ENCODE measurements at regions not wholly inside any gene's neighbourhood (a gene's known extent, or its start where the extent isn't known, plus 50 kb on each side); places are given as distances from the start of the nearest gene placed in this dataset.

DNA sequence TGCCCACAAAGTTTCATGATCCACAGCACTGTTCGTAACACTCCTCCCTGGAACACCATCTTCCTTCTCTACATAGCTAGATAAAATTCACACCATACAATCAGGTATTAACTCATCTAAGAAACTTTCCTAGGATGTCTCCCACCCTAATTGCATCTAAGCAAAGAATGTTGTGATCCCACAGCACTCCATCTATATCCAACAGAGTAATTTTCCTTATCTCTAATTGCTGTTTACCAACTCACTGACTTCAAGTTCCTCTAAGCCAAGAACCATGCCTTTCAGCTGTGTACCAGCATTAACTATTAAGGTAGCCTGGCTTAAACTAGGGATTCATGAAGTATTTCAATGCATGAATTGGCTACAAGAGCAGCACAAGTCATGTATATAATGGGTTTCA is 114.2 kb downstream of the SIPA1L2 start:
- TF ChIP-seq POLR2A (IDR thresholded peaks at IDR 0.05; ENCODE audit: control extremely low read depth in 1 of 2, low read depth in 2 of 2, low read length in 2 of 2) (no peak), EZH2 (IDR thresholded peaks at IDR 0.05; ENCODE audit: low read depth, low read length, severe bottlenecking) (no peak), POLR2AphosphoS5 (IDR thresholded peaks at IDR 0.05; ENCODE audit: low read depth, low read length) (no peak), SRF (IDR thresholded peaks at IDR 0.05; ENCODE audit: low read depth, low read length) (no peak), RAD21 (IDR thresholded peaks at IDR 0.05 in 1 of 2, conservative IDR thresholded peaks at IDR 0.05 in 1 of 2; ENCODE audit: low read depth in 2 of 2, low read length in 2 of 2) (no peak), SIN3A (conservative IDR thresholded peaks at IDR 0.05 in 1 of 2, IDR thresholded peaks at IDR 0.05 in 1 of 2; ENCODE audit: low read depth in 1 of 2, low read length in 2 of 2) (no peak), RBBP5 (IDR thresholded peaks at IDR 0.05; ENCODE audit: borderline replicate concordance, low read depth, low read length) (no peak), EP300 (IDR thresholded peaks at IDR 0.05; ENCODE audit: borderline replicate concordance in 1 of 2, low read depth in 2 of 2, low read length in 2 of 2) (no peak), RFX5 (IDR thresholded peaks at IDR 0.05; ENCODE audit: borderline replicate concordance, low read depth, low read length) (no peak), TCF12 (IDR thresholded peaks at IDR 0.05; ENCODE audit: low read depth, low read length) (no peak), BRCA1 (IDR thresholded peaks at IDR 0.05; ENCODE audit: low read depth, low read length) (no peak), SP1 (IDR thresholded peaks at IDR 0.05; ENCODE audit: low read depth, low read length) (no peak), SUZ12 (IDR thresholded peaks at IDR 0.05; ENCODE audit: low read length) (no peak)
- TF ChIP-seq, protein P1, sequence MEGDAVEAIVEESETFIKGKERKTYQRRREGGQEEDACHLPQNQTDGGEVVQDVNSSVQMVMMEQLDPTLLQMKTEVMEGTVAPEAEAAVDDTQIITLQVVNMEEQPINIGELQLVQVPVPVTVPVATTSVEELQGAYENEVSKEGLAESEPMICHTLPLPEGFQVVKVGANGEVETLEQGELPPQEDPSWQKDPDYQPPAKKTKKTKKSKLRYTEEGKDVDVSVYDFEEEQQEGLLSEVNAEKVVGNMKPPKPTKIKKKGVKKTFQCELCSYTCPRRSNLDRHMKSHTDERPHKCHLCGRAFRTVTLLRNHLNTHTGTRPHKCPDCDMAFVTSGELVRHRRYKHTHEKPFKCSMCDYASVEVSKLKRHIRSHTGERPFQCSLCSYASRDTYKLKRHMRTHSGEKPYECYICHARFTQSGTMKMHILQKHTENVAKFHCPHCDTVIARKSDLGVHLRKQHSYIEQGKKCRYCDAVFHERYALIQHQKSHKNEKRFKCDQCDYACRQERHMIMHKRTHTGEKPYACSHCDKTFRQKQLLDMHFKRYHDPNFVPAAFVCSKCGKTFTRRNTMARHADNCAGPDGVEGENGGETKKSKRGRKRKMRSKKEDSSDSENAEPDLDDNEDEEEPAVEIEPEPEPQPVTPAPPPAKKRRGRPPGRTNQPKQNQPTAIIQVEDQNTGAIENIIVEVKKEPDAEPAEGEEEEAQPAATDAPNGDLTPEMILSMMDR (IDR thresholded peaks at IDR 0.05; ENCODE audit: control extremely low read depth in 1 of 3, insufficient read depth in 1 of 3, low read depth in 1 of 3, low read length in 3 of 3), result no peak

All from H1 (cell line).